Endodermal cell (in vitro differentiated cells): ENCODE measurements at regions not wholly inside any gene's neighbourhood (a gene's known extent, or its start where the extent isn't known, plus 50 kb on each side); places are given as distances from the start of the nearest gene placed in this dataset.

Experiments used
- DNase-seq: peaks from one replicate; pipeline ENCODE4 v3.0.0-alpha.2; 2017
- H3K27ac ChIP-seq: 2 replicates; pipeline ENCODE4 v1.5.1; 2013; ENCODE audit warnings: mild to moderate bottlenecking, low read depth, low read length, moderate library complexity
- H3K27me3 ChIP-seq: 2 replicates; pipeline ENCODE4 v1.6.1; 2013; ENCODE audit warnings: mild to moderate bottlenecking, low read length, moderate library complexity; ENCODE audit not compliant: insufficient read depth, control insufficient read depth, poor library complexity, severe bottlenecking
- H3K36me3 ChIP-seq: 2 replicates; pipeline ENCODE4 v1.7.0; 2013; ENCODE audit warnings: mild to moderate bottlenecking, low read length, moderate library complexity; ENCODE audit not compliant: control insufficient read depth, insufficient read depth
- H3K4me1 ChIP-seq: one replicate; pipeline ENCODE4 v1.7.0; 2013; ENCODE audit warnings: low read length; ENCODE audit not compliant: control insufficient read depth, insufficient read depth
- H3K4me3 ChIP-seq: 2 replicates; pipeline ENCODE4 v1.5.1; 2013; ENCODE audit warnings: mild to moderate bottlenecking, low read length, moderate library complexity
- H3K9ac ChIP-seq: 2 replicates; pipeline ENCODE4 v1.6.1; 2013; ENCODE audit warnings: mild to moderate bottlenecking, low read length, moderate library complexity; ENCODE audit not compliant: poor library complexity, severe bottlenecking; ENCODE audit errors: extremely low read depth
- H3K9me3 ChIP-seq: 2 replicates; pipeline ENCODE4 v1.6.1; 2013; ENCODE audit warnings: mild to moderate bottlenecking, low read length, moderate library complexity; ENCODE audit not compliant: control insufficient read depth
- H3K27ac Mint-ChIP-seq: 2 replicates; pipeline ENCODE4 v1.8.0; 2020; ENCODE audit warnings: mixed read lengths
- H3K27me3 Mint-ChIP-seq: 2 replicates; pipeline ENCODE4 v1.8.0; 2021; ENCODE audit warnings: mild to moderate bottlenecking, mixed read lengths; ENCODE audit not compliant: insufficient read depth
- H3K36me3 Mint-ChIP-seq: 2 replicates; pipeline ENCODE4 v1.8.0; 2020; ENCODE audit warnings: low read depth, mixed read lengths
- H3K4me1 Mint-ChIP-seq: 2 replicates; pipeline ENCODE4 v1.8.0; 2020; ENCODE audit warnings: mixed read lengths
- H3K4me3 Mint-ChIP-seq: 2 replicates; pipeline ENCODE4 v1.8.0; 2020; ENCODE audit warnings: mild to moderate bottlenecking, moderate library complexity, mixed read lengths
- H3K9me3 Mint-ChIP-seq: 2 replicates; pipeline ENCODE4 v1.8.0; 2020; ENCODE audit warnings: mild to moderate bottlenecking, mixed read lengths
- CTCF ChIP-seq: fragments of 200-600 bp; sonication (generic); conservative IDR thresholded peaks from 2 replicates; pipeline ENCODE4 v1.5.0; 2021; ENCODE audit warnings: antibody characterized with exemption, mild to moderate bottlenecking
- WGBS, 2 experiments: methylation state at CpG; one replicate each; pipeline versions ENCODE4 v1.1.5 to v1.1.7; 2013; ENCODE audit warnings: missing lambda C conversion rate in 2 of 2, mixed read lengths in 1 of 2; ENCODE audit not compliant: insufficient coverage in 1 of 2, insufficient read length in 1 of 2; 5-methylcytosine and 5-hydroxymethylcytosine counted together

- Mint-ChIP-seq H3K4me3 (no peak overlapping the region), H3K4me1 (peaks cover 6% of the 10 kb centered on the region), H3K9me3 (no peaks in the 10 kb centered on the region), H3K27ac (no peak overlapping the region), H3K27me3 (peaks cover 10% of the 10 kb centered on the region), H3K36me3 (no peaks in the 10 kb centered on the region)
- no peaks in the 10 kb centered on the region for H3K9me3 ChIP-seq
- no peak overlapping the region for H3K27ac ChIP-seq
- no peaks in the 10 kb centered on the region for H3K4me1 ChIP-seq
- H3K9ac ChIP-seq, result no peak overlapping the region
- H3K27me3 ChIP-seq, result no peaks in the 10 kb centered on the region
- DNase-seq, result no peak
- TF ChIP-seq CTCF, result no peak
- H3K4me3 ChIP-seq, result no peak overlapping the region
- no peaks in the 10 kb centered on the region for H3K36me3 ChIP-seq
- 78 to 91% methylated on average over 3 to 6 of the region's 6 CpGs for WGBS, 2 experiments
Observed at GRCh38 chr1:38546636-38547035, 312.9 kb downstream of the RRAGC start.

GRCh38 chr1:38541223-38541622 lies 318.3 kb downstream of the RRAGC start:
- H3K4me3 ChIP-seq, result no peak overlapping the region
- H3K9ac ChIP-seq, result no peak overlapping the region
- WGBS, 2 experiments, result 83 to 84% methylated on average over 4 of the region's 4 CpGs
- H3K9me3 ChIP-seq, result no peaks in the 10 kb centered on the region
- peaks cover 5% of the 10 kb centered on the region for H3K27me3 Mint-ChIP-seq
- H3K36me3 Mint-ChIP-seq, result no peaks in the 10 kb centered on the region
- no peaks in the 10 kb centered on the region for H3K27me3 ChIP-seq
- DNase-seq, result no peak
- no peak overlapping the region for H3K27ac Mint-ChIP-seq
- H3K36me3 ChIP-seq, result no peaks in the 10 kb centered on the region
- H3K27ac ChIP-seq, result no peak overlapping the region
- TF ChIP-seq CTCF, result no peak
- no peaks in the 10 kb centered on the region for H3K4me1 ChIP-seq
- H3K4me1 Mint-ChIP-seq, result peaks cover 8% of the 10 kb centered on the region
- H3K4me3 Mint-ChIP-seq, result no peak overlapping the region
- H3K9me3 Mint-ChIP-seq, result no peaks in the 10 kb centered on the region

- Histone ChIP-seq H3K9ac (no peak overlapping the region), H3K9me3 (no peaks in the 10 kb centered on the region), H3K27me3 (no peaks in the 10 kb centered on the region), H3K4me1 (no peaks in the 10 kb centered on the region), H3K27ac (no peak overlapping the region), H3K36me3 (no peaks in the 10 kb centered on the region), H3K4me3 (no peak overlapping the region)
- no peak for TF ChIP-seq CTCF
- no peak for DNase-seq
- H3K36me3 Mint-ChIP-seq, result no peaks in the 10 kb centered on the region
- peaks cover 10% of the 10 kb centered on the region for H3K27me3 Mint-ChIP-seq
- no peaks in the 10 kb centered on the region for H3K9me3 Mint-ChIP-seq
- no peak overlapping the region for H3K27ac Mint-ChIP-seq
- H3K4me3 Mint-ChIP-seq, result no peak overlapping the region
- 81 to 83% methylated on average over 5 to 6 of the region's 6 CpGs for WGBS, 2 experiments
- peaks cover 8% of the 10 kb centered on the region for H3K4me1 Mint-ChIP-seq
Observed at GRCh38 chr1:38539931-38540330, 319.6 kb downstream of the RRAGC start.
